ENCODE measurements at regions not wholly inside any gene's neighbourhood (a gene's known extent, or its start where the extent isn't known, plus 50 kb on each side); places are given as distances from the start of the nearest gene placed in this dataset.

- TF ChIP-seq, protein P1, sequence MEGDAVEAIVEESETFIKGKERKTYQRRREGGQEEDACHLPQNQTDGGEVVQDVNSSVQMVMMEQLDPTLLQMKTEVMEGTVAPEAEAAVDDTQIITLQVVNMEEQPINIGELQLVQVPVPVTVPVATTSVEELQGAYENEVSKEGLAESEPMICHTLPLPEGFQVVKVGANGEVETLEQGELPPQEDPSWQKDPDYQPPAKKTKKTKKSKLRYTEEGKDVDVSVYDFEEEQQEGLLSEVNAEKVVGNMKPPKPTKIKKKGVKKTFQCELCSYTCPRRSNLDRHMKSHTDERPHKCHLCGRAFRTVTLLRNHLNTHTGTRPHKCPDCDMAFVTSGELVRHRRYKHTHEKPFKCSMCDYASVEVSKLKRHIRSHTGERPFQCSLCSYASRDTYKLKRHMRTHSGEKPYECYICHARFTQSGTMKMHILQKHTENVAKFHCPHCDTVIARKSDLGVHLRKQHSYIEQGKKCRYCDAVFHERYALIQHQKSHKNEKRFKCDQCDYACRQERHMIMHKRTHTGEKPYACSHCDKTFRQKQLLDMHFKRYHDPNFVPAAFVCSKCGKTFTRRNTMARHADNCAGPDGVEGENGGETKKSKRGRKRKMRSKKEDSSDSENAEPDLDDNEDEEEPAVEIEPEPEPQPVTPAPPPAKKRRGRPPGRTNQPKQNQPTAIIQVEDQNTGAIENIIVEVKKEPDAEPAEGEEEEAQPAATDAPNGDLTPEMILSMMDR (IDR thresholded peaks at IDR 0.05) = no peak
- no peak for TF ChIP-seq TCF7 (CRISPR knock-in tag; IDR thresholded peaks at IDR 0.05; ENCODE audit: low read depth)
- TF ChIP-seq SP1 (CRISPR knock-in tag; conservative IDR thresholded peaks at IDR 0.05) = no peak
Measured at GRCh38 chr12:19837543-19837942, 398.3 kb downstream of the AEBP2 start.
